ENCODE measurements at regions not wholly inside any gene's neighbourhood (a gene's known extent, or its start where the extent isn't known, plus 50 kb on each side); places are given as distances from the start of the nearest gene placed in this dataset.
"Not testable (repeated sequence)": the region's sequence is repeated elsewhere in the genome, so short reads cannot be mapped to it uniquely, and the experiment has no call there.

GRCh38 chr12:17007442-17008040 is 401.6 kb upstream of the LMO3 start:
- not testable (repeated sequence) for TF ChIP-seq EZH2phosphoT487 (IDR thresholded peaks at IDR 0.05; ENCODE audit: borderline replicate concordance)
- TF ChIP-seq, protein P1, sequence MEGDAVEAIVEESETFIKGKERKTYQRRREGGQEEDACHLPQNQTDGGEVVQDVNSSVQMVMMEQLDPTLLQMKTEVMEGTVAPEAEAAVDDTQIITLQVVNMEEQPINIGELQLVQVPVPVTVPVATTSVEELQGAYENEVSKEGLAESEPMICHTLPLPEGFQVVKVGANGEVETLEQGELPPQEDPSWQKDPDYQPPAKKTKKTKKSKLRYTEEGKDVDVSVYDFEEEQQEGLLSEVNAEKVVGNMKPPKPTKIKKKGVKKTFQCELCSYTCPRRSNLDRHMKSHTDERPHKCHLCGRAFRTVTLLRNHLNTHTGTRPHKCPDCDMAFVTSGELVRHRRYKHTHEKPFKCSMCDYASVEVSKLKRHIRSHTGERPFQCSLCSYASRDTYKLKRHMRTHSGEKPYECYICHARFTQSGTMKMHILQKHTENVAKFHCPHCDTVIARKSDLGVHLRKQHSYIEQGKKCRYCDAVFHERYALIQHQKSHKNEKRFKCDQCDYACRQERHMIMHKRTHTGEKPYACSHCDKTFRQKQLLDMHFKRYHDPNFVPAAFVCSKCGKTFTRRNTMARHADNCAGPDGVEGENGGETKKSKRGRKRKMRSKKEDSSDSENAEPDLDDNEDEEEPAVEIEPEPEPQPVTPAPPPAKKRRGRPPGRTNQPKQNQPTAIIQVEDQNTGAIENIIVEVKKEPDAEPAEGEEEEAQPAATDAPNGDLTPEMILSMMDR (conservative IDR thresholded peaks at IDR 0.05; ENCODE audit: low read length): not testable (repeated sequence)
